Activated CD8-positive, alpha-beta memory T cell treated with anti-CD3 and anti-CD28 coated beads for 36 hours (primary cell): ENCODE measurements at regions not wholly inside any gene's neighbourhood (a gene's known extent, or its start where the extent isn't known, plus 50 kb on each side); places are given as distances from the start of the nearest gene placed in this dataset.

Experiments
- CTCF ChIA-PET: fragments of 350-600 bp; sonication (Branson Sonifier 250); formaldehyde crosslinking; loops from one replicate; lab custom pipeline; 2021; ENCODE audit warnings: antibody characterized with exemption; lab: Charles Lee
- POLR2A ChIA-PET: fragments of 350-600 bp; sonication (Branson Sonifier 250); formaldehyde crosslinking; loops from one replicate; lab custom pipeline; 2021; ENCODE audit warnings: antibody characterized with exemption; lab: Charles Lee

DNA sequence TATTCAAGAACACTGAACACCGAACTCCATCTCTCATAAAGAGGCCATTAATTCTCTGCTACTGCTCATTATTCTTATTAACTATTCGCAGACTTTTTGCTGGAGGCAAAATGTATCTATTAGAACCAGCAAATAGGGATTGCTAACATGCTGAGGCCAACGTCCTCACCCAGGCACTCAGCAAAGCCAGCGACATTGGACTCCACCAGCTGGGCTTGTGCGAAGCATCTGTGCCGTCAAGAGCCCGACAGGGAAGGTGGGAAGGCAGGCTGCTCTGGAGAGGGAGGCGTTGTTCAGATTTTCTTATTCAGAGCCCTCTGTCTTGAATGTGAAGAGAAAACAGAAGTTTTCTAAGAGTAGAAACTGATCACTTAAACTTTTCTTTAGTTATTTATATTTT lies 615.6 kb upstream of the KIRREL3 start:
- ChIA-PET POLR2A (no interaction called here), CTCF (no interaction called here)

DNA sequence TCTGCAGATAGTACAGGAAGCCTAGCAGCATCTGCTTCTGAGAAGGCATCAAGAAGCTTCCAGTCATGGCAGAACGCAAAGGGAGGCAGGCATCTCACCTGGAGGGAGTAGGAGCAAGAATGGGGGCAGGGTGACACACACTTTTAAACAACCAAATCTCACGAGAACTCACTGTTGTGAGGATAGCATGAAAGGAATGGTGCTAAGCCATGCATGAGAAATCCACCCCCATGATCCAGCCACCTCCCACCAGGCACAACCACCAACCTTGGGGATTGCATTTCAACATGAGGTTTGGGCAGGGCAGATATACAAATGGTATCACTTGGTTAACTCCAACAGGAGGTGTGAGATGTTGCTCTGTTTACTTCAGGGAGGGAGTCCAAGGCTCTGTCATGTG lies 612.0 kb upstream of the KIRREL3 start:
- ChIA-PET POLR2A (no interaction called here), CTCF (no interaction called here)

DNA sequence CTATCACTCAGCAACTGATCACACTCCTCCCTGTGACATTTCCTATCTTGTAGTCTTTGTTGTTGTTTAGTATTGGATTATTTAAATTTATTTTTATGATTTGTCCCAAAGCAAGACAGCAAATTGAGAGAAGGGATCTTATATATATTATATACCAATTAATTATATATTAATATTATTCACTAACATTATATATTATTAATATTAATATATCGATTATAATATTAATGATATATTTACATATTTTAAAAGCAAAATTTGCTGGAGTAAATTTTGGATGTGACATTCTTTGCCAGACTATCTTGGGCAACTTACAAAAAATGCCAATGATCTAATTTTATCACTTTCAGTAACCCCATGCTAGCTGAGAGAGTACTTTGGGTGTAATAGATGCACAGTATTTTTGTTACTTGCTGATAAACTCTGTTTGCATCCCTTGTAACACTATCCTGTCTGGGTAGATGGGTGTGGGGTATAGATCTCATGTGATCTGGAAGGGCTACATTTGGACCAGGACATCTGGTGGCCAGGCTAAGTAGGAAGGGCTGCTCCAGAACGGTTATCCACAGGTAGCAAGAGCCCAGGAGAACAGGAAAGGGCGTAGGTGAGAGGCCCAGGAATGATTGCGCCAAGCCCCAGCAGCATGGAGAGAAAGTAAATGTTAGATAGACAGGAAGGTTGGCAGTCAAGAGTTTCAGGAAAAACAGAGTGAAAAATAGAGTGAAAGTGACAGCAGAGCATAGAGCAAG lies 608.6 kb upstream of the KIRREL3 start:
- ChIA-PET CTCF (no interaction called here), POLR2A (no interaction called here)

DNA sequence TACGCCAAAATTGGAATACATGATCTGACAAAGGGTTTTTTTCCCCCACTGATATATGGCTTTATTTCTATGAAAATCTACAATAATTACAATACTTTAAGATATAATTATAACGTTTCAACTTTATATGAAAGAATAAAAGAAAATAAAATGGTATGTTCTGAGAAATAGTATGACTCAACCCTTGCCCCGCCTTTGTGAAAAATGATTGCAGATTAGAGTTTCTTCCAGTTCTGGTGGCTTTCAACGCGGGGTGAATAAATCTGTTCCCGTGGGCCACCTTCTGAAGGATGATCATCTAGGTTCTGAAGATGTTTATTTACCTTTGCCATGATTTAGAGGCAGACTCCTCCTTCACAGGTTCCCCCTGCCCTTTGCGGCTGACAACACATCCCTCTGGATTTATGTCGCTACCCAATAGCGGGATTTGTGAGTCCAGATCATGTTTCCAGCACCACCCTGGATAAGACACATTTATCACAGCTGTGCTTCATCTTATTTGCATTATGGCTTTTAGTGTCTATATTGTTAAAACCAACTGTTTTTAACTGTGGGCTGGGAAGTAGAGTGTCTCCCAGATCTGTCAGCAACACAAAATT lies 607.0 kb upstream of the KIRREL3 start:
- ChIA-PET POLR2A (no interaction called here), CTCF (no interaction called here)

DNA sequence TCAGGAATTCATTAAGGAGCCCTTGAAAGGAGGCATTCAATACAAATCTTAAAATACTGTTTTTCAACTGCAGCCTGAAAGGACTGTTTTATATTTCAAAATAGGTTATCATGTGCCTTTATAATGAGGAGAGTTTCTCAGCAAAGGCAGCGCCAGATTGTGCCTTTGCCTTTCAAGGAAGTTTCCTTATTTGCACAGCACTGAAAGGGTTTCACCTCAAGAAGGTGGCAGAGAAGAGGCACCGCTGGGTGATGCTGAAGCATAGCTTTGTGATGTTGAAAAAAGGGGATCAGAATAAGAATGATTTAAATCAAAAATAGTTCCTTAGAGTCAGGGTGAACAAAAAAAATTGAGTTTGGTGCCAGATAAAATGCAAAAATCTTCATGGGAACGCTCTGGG lies 601.0 kb upstream of the KIRREL3 start:
- POLR2A ChIA-PET: no interaction called here
- CTCF ChIA-PET: no interaction called here

DNA sequence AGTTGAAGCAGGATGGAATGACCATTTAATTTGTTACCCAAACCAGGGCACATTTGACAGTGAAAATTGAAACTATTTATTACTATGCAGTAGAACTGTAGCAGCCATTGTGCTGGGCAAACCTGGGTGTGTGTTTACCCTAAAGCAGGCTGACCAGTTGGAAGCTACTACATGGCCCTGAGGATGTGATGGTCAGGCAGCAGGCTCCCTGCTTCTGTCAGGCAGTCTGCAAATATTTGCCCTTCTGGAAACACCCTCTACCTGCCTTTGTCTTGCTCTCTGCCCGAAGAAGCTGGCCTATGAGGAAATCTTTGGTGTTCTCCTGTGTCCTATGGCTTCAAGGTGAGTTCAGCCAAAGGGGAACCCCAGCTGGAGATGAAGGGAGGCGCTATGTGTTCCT lies 600.1 kb upstream of the KIRREL3 start:
- CTCF ChIA-PET: no interaction called here
- POLR2A ChIA-PET: no interaction called here

DNA sequence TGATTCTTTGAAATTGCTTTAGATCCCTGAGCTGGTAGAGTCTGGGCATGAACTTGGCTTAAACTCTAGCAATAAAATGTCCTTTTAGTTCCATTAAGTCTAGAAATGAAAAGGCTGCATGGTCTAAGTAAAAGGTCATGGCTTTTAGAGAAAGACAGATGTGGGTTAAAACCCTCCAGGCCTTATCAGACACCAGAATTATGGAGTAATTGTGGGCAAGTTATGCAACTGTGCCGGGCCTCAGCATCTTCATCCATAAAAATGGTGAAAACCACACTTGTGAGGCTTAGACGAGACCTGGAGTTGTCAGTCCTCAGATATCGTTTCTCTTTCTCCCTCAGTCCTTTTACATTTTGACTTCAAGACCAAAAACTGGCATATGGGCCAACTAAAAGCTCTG lies 597.9 kb upstream of the KIRREL3 start:
- ChIA-PET POLR2A (no interaction called here), CTCF (no interaction called here)

DNA sequence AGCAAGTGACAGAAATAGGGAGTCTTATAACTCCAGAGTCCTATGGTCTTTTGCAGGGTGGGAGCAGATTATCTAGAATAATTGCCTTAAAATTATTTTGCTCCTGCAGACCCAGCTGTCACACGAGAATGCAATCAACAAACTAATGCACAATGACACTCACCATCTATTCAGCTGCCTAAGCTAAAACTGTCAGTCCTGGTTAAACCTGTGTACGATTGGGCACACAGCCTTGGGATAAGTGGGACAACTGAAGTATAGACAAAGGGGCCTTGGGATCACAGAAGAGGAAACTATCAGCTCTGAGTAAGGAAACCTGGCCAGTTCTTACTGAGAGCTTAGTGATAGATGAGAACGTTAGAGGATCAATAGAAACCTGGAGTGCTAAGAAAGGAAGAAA lies 595.9 kb upstream of the KIRREL3 start:
- CTCF ChIA-PET: no interaction called here
- POLR2A ChIA-PET: no interaction called here

DNA sequence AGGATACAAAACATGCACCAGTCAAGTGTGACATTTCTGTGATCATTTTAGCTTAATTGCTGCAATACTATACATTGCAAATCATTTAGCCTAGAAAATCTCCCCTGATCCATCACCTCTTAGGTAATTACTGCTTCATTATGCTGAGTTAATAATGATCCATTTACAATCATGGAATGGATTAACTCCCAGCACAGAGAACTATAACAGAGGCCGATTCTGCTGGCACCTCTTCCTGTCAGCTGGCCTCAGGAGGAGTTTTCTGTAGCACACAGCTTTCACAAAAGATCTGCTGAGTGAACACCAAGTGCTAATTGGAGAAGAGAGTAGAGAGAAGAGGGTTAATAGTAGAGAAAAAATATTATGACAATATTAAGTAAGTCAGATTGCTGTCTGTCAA lies 591.8 kb upstream of the KIRREL3 start:
- ChIA-PET POLR2A (no interaction called here), CTCF (interaction anchor here (0.6 kb wide), 1 partner anchor 32 kb away, joined by 3 read pairs; no protein-coding TSS in a partner anchor)

DNA sequence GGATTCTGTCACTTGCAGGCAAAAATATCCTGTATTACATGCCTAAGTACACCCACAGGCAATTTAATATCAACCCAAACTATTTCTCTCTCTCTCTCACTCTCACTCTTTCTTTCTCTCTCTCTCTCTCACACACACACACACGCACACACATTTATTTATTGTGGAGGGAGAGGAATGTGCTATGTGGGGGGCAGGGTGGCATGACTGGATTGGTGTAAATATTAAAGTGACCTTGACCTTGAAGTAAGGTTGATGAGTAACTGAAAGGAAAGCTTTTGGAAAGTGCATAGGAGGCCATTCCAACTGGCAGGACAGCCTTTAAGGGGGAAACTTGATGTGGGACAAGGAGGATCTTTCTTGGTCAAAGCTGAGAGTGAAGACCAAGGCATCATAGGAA lies 589.7 kb upstream of the KIRREL3 start:
- POLR2A ChIA-PET: no interaction called here

DNA sequence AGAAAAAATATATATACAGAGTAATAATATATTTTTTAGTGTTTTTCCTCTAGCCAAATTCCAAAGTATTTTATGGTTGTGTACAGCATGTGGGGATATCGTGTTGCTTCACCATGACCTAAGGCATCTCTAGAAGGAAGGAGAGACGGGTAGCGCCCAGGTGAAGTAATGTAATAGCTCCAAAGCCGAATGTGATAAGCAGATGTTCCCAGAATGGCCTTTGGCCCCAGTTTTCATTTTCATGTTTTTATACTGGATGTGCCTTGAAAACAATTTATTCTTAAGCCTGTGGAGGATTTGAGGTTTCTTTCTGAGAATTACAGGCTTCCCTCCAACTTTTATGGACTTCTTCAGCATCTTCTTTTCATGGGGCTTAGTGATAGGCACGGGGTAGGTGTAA lies 587.9 kb upstream of the KIRREL3 start:
- CTCF ChIA-PET: no interaction called here

More for the DNA sequence above, 589.7 kb upstream of the KIRREL3 start:
- CTCF ChIA-PET: no interaction called here

DNA sequence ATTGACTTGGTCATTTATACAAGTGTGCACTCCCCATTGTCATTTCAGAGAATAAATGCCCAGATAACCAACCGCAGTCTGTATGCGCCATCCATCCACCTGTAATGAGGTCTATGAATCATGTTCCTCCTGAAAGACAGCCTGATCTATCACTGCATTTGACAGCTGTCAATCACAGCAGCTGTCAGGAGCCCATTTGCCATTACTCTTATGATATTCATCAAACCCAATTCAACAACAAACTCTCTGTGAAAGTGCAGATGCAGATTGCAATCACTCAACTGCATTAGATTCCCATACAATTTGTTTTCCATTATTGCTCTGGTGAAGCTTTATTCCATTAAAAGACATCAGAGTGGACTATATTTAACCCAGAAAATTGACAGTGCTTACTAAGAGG lies 586.9 kb upstream of the KIRREL3 start:
- ChIA-PET POLR2A (no interaction called here), CTCF (no interaction called here)

More for the DNA sequence above, 587.9 kb upstream of the KIRREL3 start:
- POLR2A ChIA-PET: no interaction called here

DNA sequence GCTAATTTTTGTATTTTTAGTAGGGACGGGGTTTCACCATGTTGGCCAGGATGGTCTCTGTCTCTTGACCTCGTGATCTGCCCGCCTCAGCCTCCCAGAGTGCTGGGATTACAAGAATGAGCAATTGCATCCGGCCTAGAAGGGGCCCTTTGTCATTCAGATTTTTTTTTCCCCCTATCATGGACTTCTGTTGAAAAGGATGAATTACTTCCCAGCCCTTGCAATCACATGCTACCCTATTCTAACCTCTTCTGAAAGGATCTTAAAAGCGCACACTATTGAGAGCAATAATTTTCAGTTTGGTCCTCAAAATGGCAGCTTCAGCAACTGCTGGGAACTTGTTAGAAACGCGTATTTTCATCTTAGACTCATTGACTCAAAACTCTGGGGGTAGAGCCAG lies 575.6 kb upstream of the KIRREL3 start:
- ChIA-PET POLR2A (no interaction called here), CTCF (interaction anchor here (0.6 kb wide), 1 partner anchor 231 kb away, joined by 3 read pairs; no protein-coding TSS in a partner anchor)

DNA sequence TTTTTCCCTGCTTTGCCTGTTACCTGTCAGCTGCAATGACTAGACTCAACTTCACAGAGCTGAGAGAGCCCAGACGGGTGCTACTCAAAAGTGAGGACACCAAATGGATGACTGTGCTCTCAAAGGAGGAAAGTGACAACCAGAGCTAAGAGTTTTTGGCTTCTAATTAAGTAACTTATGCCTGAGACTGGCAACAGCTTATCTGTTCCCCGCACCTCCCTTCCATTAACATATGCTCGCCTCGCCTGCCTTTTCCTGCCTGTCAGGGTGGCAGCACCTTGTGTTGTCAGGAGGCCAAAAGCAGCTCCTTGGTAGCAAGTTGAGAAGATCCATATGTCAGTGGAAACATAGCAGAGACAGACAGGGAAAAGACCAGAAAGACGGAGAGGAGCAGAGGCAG lies 573.9 kb upstream of the KIRREL3 start:
- ChIA-PET CTCF (no interaction called here), POLR2A (no interaction called here)

DNA sequence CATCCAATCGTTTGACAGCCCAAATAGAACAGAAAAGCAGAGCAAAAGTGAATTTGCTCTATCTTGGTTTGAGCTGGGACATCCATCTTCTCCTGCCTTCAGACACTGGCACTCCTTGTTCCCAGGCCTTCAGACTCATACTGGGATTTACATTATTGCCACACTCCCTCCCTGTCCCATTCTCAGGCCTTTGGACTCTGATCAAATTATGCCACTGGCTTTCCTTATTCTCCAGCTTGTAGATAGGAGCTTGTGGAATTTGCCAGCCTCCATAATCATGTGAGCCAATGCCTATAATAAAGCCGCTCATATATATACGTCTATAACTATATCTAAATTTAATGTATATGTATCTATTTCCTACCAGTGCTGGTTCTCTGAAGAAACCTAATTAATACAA lies 568.3 kb upstream of the KIRREL3 start:
- CTCF ChIA-PET: no interaction called here
- POLR2A ChIA-PET: no interaction called here

DNA sequence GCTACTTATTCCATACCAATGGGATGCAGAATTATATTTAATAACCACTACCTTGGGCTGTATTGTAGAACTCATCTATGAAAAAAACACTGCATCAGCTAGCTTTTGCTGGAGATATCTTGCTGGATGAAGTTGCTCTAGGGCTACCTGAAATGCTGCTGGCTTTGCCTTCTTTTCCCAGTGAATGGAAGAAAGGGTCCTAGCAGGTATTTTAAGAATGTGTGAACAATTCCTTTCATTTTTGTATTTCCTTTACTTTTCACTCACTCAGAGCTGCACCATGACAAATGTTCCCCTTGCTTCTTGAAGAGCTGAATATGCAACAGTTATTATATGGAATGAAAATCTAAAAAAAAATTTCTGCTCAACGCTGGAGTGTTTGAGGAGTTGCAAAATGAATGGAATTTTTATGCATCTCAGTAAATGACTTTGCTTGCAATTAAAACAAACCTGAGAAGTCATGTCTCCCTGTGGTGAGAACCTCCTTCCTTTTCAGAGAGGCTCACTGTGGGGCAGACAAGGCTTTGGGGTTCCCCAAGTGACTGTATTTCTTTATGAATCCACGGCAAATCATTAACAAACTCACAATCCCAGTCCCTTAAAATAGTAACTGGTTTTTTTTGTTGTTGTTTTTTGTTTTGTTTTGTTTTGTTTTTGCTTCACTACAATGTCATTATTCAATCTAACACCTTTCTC lies 566.8 kb upstream of the KIRREL3 start:
- POLR2A ChIA-PET: no interaction called here
- CTCF ChIA-PET: no interaction called here

DNA sequence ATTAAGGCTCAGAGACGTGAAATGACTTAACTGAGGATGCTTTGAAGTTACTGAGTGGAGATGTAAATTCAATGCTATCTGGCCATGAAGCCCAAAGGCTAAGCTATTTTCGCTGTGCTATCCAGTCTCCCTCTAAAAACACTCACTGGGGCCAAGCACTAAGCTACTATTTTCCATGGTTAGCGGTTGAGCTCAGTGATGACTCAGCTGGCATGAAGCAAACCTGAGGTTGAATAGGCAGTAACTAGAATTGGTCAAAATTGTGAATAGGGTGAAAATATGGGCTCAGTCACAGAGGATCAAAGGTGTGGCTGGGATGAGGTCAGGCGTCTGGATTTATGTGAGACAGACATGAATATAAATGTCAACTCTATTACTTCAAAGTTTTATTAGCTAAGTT lies 564.2 kb upstream of the KIRREL3 start:
- ChIA-PET POLR2A (no interaction called here), CTCF (no interaction called here)

DNA sequence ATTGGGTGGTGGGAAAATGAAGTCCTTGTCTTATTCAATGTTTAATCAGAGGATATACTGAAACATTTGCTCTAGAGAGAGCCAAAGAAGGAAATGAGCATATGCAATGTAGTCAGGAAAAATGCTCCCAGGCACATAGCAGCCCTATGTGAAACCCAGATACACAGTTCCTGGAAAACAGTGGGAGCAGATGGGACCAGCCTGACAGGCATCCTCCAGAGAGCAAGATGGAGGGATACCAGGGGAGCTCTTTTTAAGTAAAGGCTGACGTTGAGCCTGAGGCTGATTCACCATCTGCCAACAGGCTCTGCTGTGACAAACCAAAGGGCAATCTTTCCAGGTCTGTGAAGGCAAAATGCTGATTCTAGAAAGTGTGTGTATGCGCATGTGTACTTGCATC lies 559.4 kb upstream of the KIRREL3 start:
- CTCF ChIA-PET: no interaction called here

DNA sequence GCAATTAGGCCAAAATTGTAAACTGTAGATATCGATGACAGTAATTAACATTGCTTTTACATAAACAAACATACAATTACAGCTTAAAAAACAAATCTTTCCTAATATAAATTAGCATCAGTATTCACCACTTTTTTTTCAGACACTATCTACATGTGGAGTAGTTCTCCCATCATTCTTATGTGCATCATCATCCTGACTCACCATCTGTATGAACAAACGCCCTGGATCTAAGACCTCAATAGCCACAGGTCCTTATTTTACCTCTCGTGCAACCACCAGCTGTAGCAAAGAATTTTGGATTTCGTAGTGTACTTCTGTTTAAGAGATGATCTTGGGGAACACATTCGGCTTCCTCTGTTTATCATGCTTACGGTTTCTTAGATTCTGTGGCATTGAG lies 551.9 kb upstream of the KIRREL3 start:
- ChIA-PET CTCF (no interaction called here), POLR2A (no interaction called here)

More for the DNA sequence above, 559.4 kb upstream of the KIRREL3 start:
- POLR2A ChIA-PET: no interaction called here

DNA sequence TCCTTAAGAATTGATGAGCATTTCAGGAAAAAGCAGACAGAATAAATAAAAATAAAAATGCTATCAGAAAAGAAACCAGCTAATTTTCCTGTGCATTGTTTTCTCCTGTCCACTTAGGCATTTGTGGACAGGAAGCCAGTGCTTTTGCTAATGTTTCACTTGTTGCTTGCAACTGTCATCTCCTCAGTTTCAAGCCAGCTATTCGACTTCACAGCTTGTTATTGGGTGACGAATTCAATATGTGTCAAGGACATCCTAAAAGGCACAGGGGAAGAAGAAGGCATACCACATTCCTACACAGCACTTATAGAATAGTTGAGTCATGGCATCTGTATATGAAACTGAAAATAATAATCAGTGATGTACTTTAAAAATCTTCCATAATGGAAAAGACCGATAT lies 530.6 kb upstream of the KIRREL3 start:
- CTCF ChIA-PET: no interaction called here
- POLR2A ChIA-PET: no interaction called here

DNA sequence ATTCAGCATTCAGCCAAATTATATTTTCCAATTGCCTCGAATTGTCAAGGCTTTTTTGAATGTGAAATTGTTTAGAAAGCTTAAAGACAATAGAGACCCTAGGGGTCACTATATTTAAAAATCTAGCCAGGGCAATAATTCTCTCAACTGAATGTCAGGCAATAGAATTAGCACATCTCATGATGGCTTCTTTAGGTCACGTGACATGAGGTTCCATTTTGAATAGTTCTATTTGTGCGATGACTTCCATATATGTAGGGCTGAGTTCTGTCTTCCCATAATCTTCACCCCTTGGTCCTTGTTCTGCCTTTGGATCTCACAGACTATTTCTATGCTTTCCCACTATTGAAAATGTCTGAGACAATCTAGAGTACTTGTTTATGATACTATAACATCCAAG lies 527.7 kb upstream of the KIRREL3 start:
- ChIA-PET CTCF (no interaction called here), POLR2A (no interaction called here)
